AG08396 (cell line): ENCODE measurements at regions not wholly inside any gene's neighbourhood (a gene's known extent, or its start where the extent isn't known, plus 50 kb on each side); places are given as distances from the start of the nearest gene placed in this dataset.
A peak's percentile ranks its signal among the peaks of the same experiment; 100 is the strongest.
"Not testable (repeated sequence)": the region's sequence is repeated elsewhere in the genome, so short reads cannot be mapped to it uniquely, and the experiment has no call there.

Experiments
- DNase-seq: peaks from one replicate; pipeline ENCODE4 v3.0.0; 2012; ENCODE audit warnings: low spot score, mixed read lengths

GRCh38 chr1:159641221-159641620 is 53.6 kb downstream of the APCS start:
- DNase-seq: no peak

- DNase-seq: no peak
These were observed 59.1 kb downstream of the APCS start for GRCh38 chr1:159646687-159647086.

- DNase-seq: no peak
These were observed 60.0 kb downstream of the APCS start for GRCh38 chr1:159647616-159648015.

- DNase-seq: peak; percentile 5
These were observed 61.9 kb downstream of the CRP start for GRCh38 chr1:159652506-159652905.

GRCh38 chr1:159653201-159653600 is 61.2 kb downstream of the CRP start:
- DNase-seq: peak; percentile 3

GRCh38 chr1:159657477-159657876 is 56.9 kb downstream of the CRP start:
- not testable (repeated sequence) for DNase-seq
